ENCODE measurements at regions not wholly inside any gene's neighbourhood (a gene's known extent, or its start where the extent isn't known, plus 50 kb on each side); places are given as distances from the start of the nearest gene placed in this dataset.

- DNase-seq (ENCODE audit: extremely low spot score, unreplicated experiment) = no peak
- Mint-ChIP-seq H3K27me3 (peaks cover 3% of the 10 kb centered on the region), H3K36me3 (no peaks in the 10 kb centered on the region), H3K4me3 (no peak overlapping the region), H3K9me3 (no peaks in the 10 kb centered on the region), H3K27ac (no peak overlapping the region), H3K4me1 (ENCODE audit: unreplicated experiment) (no peaks in the 10 kb centered on the region)
- TF ChIP-seq CTCF (conservative IDR thresholded peaks at IDR 0.05) = no peak
Measured at GRCh38 chr1:221294242-221294641, 415.0 kb downstream of the HLX start.

GRCh38 chr1:221302357-221302756, 423.1 kb downstream of the HLX start:
- H3K4me1 Mint-ChIP-seq (ENCODE audit: unreplicated experiment) = no peaks in the 10 kb centered on the region
- H3K27me3 Mint-ChIP-seq = peaks cover 9% of the 10 kb centered on the region
- H3K4me3 Mint-ChIP-seq = no peak overlapping the region
- no peaks in the 10 kb centered on the region for H3K36me3 Mint-ChIP-seq
- no peak for TF ChIP-seq CTCF (conservative IDR thresholded peaks at IDR 0.05)
- H3K9me3 Mint-ChIP-seq = no peaks in the 10 kb centered on the region
- no peak overlapping the region for H3K27ac Mint-ChIP-seq
- DNase-seq (ENCODE audit: extremely low spot score, unreplicated experiment) = no peak

- Mint-ChIP-seq H3K9me3 (no peaks in the 10 kb centered on the region), H3K4me3 (no peak overlapping the region), H3K27me3 (peaks cover 9% of the 10 kb centered on the region), H3K36me3 (no peaks in the 10 kb centered on the region), H3K27ac (no peak overlapping the region), H3K4me1 (ENCODE audit: unreplicated experiment) (no peaks in the 10 kb centered on the region)
- no peak for DNase-seq (ENCODE audit: extremely low spot score, unreplicated experiment)
- no peak for TF ChIP-seq CTCF (conservative IDR thresholded peaks at IDR 0.05)
Measured at GRCh38 chr1:221302810-221303209, 423.6 kb downstream of the HLX start.

- no peaks in the 10 kb centered on the region for H3K9me3 Mint-ChIP-seq
- DNase-seq (ENCODE audit: extremely low spot score, unreplicated experiment) = no peak
- no peak for TF ChIP-seq CTCF (conservative IDR thresholded peaks at IDR 0.05)
- no peak overlapping the region for H3K4me3 Mint-ChIP-seq
- no peak overlapping the region for H3K27ac Mint-ChIP-seq
- H3K27me3 Mint-ChIP-seq = peaks cover 9% of the 10 kb centered on the region
- no peaks in the 10 kb centered on the region for H3K36me3 Mint-ChIP-seq
- no peaks in the 10 kb centered on the region for H3K4me1 Mint-ChIP-seq (ENCODE audit: unreplicated experiment)
Measured at GRCh38 chr1:221303623-221304022, 424.4 kb downstream of the HLX start.

GRCh38 chr1:221306239-221306638, 427.0 kb downstream of the HLX start:
- Mint-ChIP-seq H3K27ac (no peak overlapping the region), H3K27me3 (peaks cover 13% of the 10 kb centered on the region), H3K9me3 (no peaks in the 10 kb centered on the region), H3K4me1 (ENCODE audit: unreplicated experiment) (peaks cover 5% of the 10 kb centered on the region), H3K36me3 (no peaks in the 10 kb centered on the region), H3K4me3 (no peak overlapping the region)
- DNase-seq (ENCODE audit: extremely low spot score, unreplicated experiment) = no peak
- no peak for TF ChIP-seq CTCF (conservative IDR thresholded peaks at IDR 0.05)

Data from type B pancreatic cell (in vitro differentiated cells).